GM18870 (cell line): ENCODE measurements at regions not wholly inside any gene's neighbourhood (a gene's known extent, or its start where the extent isn't known, plus 50 kb on each side); places are given as distances from the start of the nearest gene placed in this dataset.

Source experiments
- ATAC-seq: cut with Tn5 transposase; IDR thresholded peaks from one replicate; pipeline ENCODE4 v1.9.1; 2021; ENCODE audit warnings: moderate library complexity; ENCODE audit not compliant: unreplicated experiment

GRCh38 chr1:82849460-82849859 is 1048.7 kb downstream of the ADGRL2 start:
- ATAC-seq, result no peak

- ATAC-seq, result no peak
Observed at GRCh38 chr1:82848043-82848442, 1047.3 kb downstream of the ADGRL2 start.

GRCh38 chr1:82845866-82846265 is 1045.1 kb downstream of the ADGRL2 start:
- no peak for ATAC-seq

GRCh38 chr1:82844911-82845827 is 1044.4 kb downstream of the ADGRL2 start:
- no peak for ATAC-seq

GRCh38 chr1:82844447-82844846 is 1043.7 kb downstream of the ADGRL2 start:
- no peak for ATAC-seq

- no peak for ATAC-seq
Observed at GRCh38 chr1:82843876-82844275, 1043.1 kb downstream of the ADGRL2 start.

GRCh38 chr1:82840192-82840591 is 1039.5 kb downstream of the ADGRL2 start:
- ATAC-seq, result no peak

- ATAC-seq, result no peak
Observed at GRCh38 chr1:82837766-82838465, 1037.2 kb downstream of the ADGRL2 start.

- no peak for ATAC-seq
Observed at GRCh38 chr1:82836973-82837680, 1036.4 kb downstream of the ADGRL2 start.

GRCh38 chr1:82836213-82836972 is 1035.7 kb downstream of the ADGRL2 start:
- no peak for ATAC-seq

- no peak for ATAC-seq
Observed at GRCh38 chr1:82830690-82831380, 1030.1 kb downstream of the ADGRL2 start.

- ATAC-seq, result no peak
Observed at GRCh38 chr1:82829527-82829926, 1028.8 kb downstream of the ADGRL2 start.

GRCh38 chr1:82823876-82824275 is 1023.1 kb downstream of the ADGRL2 start:
- ATAC-seq, result no peak

- no peak for ATAC-seq
Observed at GRCh38 chr1:82820816-82821215, 1020.1 kb downstream of the ADGRL2 start.

- ATAC-seq, result peak; percentile 82
Observed at GRCh38 chr1:82819234-82819633, 1018.5 kb downstream of the ADGRL2 start.

- no peak for ATAC-seq
Observed at GRCh38 chr1:82818586-82818985, 1017.9 kb downstream of the ADGRL2 start.

GRCh38 chr1:82813386-82813785 is 1012.7 kb downstream of the ADGRL2 start:
- ATAC-seq, result no peak

GRCh38 chr1:82810601-82811000 is 1009.9 kb downstream of the ADGRL2 start:
- ATAC-seq, result no peak

GRCh38 chr1:82807563-82807962 is 1006.8 kb downstream of the ADGRL2 start:
- ATAC-seq, result no peak

- no peak for ATAC-seq
Observed at GRCh38 chr1:82806133-82806532, 1005.4 kb downstream of the ADGRL2 start.
